HEK293 (cell line): ENCODE measurements at regions not wholly inside any gene's neighbourhood (a gene's known extent, or its start where the extent isn't known, plus 50 kb on each side); places are given as distances from the start of the nearest gene placed in this dataset.
"Not testable (repeated sequence)": the region's sequence is repeated elsewhere in the genome, so short reads cannot be mapped to it uniquely, and the experiment has no call there.

Source experiments
- CTCF ChIA-PET: fragments of 350-600 bp; formaldehyde crosslinking; extraction: SDS; loops from one replicate; lab custom pipeline; 2021; ENCODE audit warnings: antibody characterized with exemption; lab: Yijun Ruan, JAX
- POLR2A ChIA-PET: fragments of 300-600 bp; formaldehyde crosslinking; extraction: SDS; loops from one replicate; lab custom pipeline; 2020; ENCODE audit warnings: antibody characterized with exemption, inconsistent platforms; lab: Yijun Ruan, JAX
- H3K27ac ChIP-seq: fragments of 200-500 bp; sonication (Bioruptor generic); 2 replicates; pipeline ENCODE4 v1.5.1; 2014; ENCODE audit warnings: low read depth, low read length, control low read depth, inconsistent platforms; ENCODE audit errors: extremely low read depth
- H3K36me3 ChIP-seq, 2 experiments: fragments of 200-500 bp in 1 of 2; sonication (Bioruptor generic) in 1 of 2; 1 replicate in 1 of 2; 2 replicates in 1 of 2; pipeline ENCODE4 v1.5.1; 2014 to 2017; ENCODE audit warnings: inconsistent platforms in 2 of 2, low read length in 2 of 2; ENCODE audit not compliant: control insufficient read depth in 2 of 2, insufficient read depth in 1 of 2
- H3K4me1 ChIP-seq: fragments of 200-500 bp; sonication (Bioruptor generic); 2 replicates; pipeline ENCODE4 v1.5.1; 2014; ENCODE audit warnings: mild to moderate bottlenecking, low read length, inconsistent platforms; ENCODE audit not compliant: control insufficient read depth, insufficient read depth
- H3K4me3 ChIP-seq: 2 replicates; pipeline ENCODE4 v1.5.1; 2011; ENCODE audit warnings: low read depth, mild to moderate bottlenecking, control low read depth, low read length, moderate library complexity
- H3K9me3 ChIP-seq: fragments of 200-500 bp; sonication (Bioruptor generic); 2 replicates; pipeline ENCODE4 v1.5.1; 2014; ENCODE audit warnings: low read depth, low read length, inconsistent platforms; ENCODE audit not compliant: control insufficient read depth, insufficient read depth
- HOXC10 ChIP-seq: sonication (generic); formaldehyde crosslinking; IDR thresholded peaks from 2 replicates; pipeline ENCODE4 v1.8.1; 2023; ENCODE audit warnings: mild to moderate bottlenecking, missing genetic modification reagents
- INSM2 ChIP-seq: fragments of 450-650 bp; formaldehyde crosslinking; IDR thresholded peaks from 2 replicates; pipeline ENCODE4 v1.5.1; 2016; ENCODE audit warnings: missing biosample characterization, missing genetic modification characterization
- SALL2 ChIP-seq: fragments of 450-650 bp; formaldehyde crosslinking; IDR thresholded peaks from 2 replicates; pipeline ENCODE4 v1.5.0; 2017; ENCODE audit warnings: missing biosample characterization, mild to moderate bottlenecking, missing genetic modification characterization, borderline replicate concordance
- ZFP69B ChIP-seq: fragments of 450-650 bp; formaldehyde crosslinking; IDR thresholded peaks from 2 replicates; pipeline ENCODE4 v1.5.1; 2016; ENCODE audit warnings: missing biosample characterization, missing genetic modification characterization
- ZNF202 ChIP-seq: fragments of 450-650 bp; formaldehyde crosslinking; IDR thresholded peaks from 2 replicates; pipeline ENCODE4 v1.5.1; 2016; ENCODE audit warnings: missing biosample characterization, missing genetic modification characterization, borderline replicate concordance
- ZNF221 ChIP-seq: fragments of 450-650 bp; formaldehyde crosslinking; IDR thresholded peaks from 2 replicates; pipeline ENCODE4 v1.5.1; 2017; ENCODE audit warnings: missing biosample characterization, missing genetic modification characterization, borderline replicate concordance
- ZNF266 ChIP-seq: fragments of 450-650 bp; formaldehyde crosslinking; IDR thresholded peaks from 2 replicates; pipeline ENCODE4 v1.5.1; 2016; ENCODE audit warnings: missing biosample characterization, missing genetic modification characterization, low read depth
- ZNF48 ChIP-seq: fragments of 450-650 bp; formaldehyde crosslinking; IDR thresholded peaks from 2 replicates; pipeline ENCODE4 v1.5.1; 2016; ENCODE audit warnings: missing biosample characterization, missing genetic modification characterization
- ZNF521 ChIP-seq: fragments of 450-650 bp; formaldehyde crosslinking; IDR thresholded peaks from 2 replicates; pipeline ENCODE4 v1.5.1; 2017; ENCODE audit warnings: missing biosample characterization, mild to moderate bottlenecking, missing genetic modification characterization
- ZNF544 ChIP-seq: fragments of 450-650 bp; formaldehyde crosslinking; IDR thresholded peaks from 2 replicates; pipeline ENCODE4 v1.5.0; 2017; ENCODE audit warnings: missing biosample characterization, missing genetic modification characterization
- ZNF555 ChIP-seq: fragments of 450-650 bp; formaldehyde crosslinking; conservative IDR thresholded peaks from 2 replicates; pipeline ENCODE4 v1.5.1; 2017; ENCODE audit warnings: missing biosample characterization, mild to moderate bottlenecking, missing genetic modification characterization, inconsistent platforms
- ZNF610 ChIP-seq: fragments of 450-650 bp; formaldehyde crosslinking; IDR thresholded peaks from 2 replicates; pipeline ENCODE4 v1.5.1; 2016; ENCODE audit warnings: missing biosample characterization, missing genetic modification characterization, borderline replicate concordance
- ZNF747 ChIP-seq: fragments of 450-650 bp; formaldehyde crosslinking; IDR thresholded peaks from 2 replicates; pipeline ENCODE4 v1.5.1; 2016; ENCODE audit warnings: missing biosample characterization, missing genetic modification characterization
- ZNF768 ChIP-seq: fragments of 450-650 bp; formaldehyde crosslinking; IDR thresholded peaks from 2 replicates; pipeline ENCODE4 v1.5.1; 2018; ENCODE audit warnings: missing biosample characterization, mild to moderate bottlenecking, missing genetic modification characterization
- TF ChIP-seq, protein P1 (sequence below): fragments of 450-650 bp; formaldehyde crosslinking; IDR thresholded peaks from 2 replicates; pipeline ENCODE4 v1.5.1; 2017; ENCODE audit warnings: missing biosample characterization, missing genetic modification characterization
- TF ChIP-seq, protein P2 (sequence below): fragments of 450-650 bp; formaldehyde crosslinking; IDR thresholded peaks from 2 replicates; pipeline ENCODE4 v1.5.1; 2016; ENCODE audit warnings: missing biosample characterization, missing genetic modification characterization
- TF ChIP-seq, protein P3 (sequence below): fragments of 450-650 bp; formaldehyde crosslinking; IDR thresholded peaks from 2 replicates; pipeline ENCODE4 v1.5.1; 2016; ENCODE audit warnings: missing biosample characterization, missing genetic modification characterization
- TF ChIP-seq, protein P4 (sequence below): fragments of 450-650 bp; formaldehyde crosslinking; IDR thresholded peaks from 2 replicates; pipeline ENCODE4 v1.5.1; 2016; ENCODE audit warnings: missing biosample characterization, missing genetic modification characterization
- TF ChIP-seq, protein P5 (sequence below): fragments of 450-650 bp; formaldehyde crosslinking; IDR thresholded peaks from 2 replicates; pipeline ENCODE4 v1.5.1; 2016; ENCODE audit warnings: missing biosample characterization, missing genetic modification characterization
- TF ChIP-seq, protein P6 (sequence below): fragments of 450-650 bp; formaldehyde crosslinking; IDR thresholded peaks from 2 replicates; pipeline ENCODE4 v1.5.1; 2016; ENCODE audit warnings: missing biosample characterization, missing genetic modification characterization

GRCh38 chr2:183967756-183968155, 630.6 kb upstream of the ZNF804A start:
- POLR2A ChIA-PET = no interaction called here
- no peaks in the 10 kb centered on the region for H3K9me3 ChIP-seq
- CTCF ChIA-PET = no interaction called here
- TF ChIP-seq, protein P1, sequence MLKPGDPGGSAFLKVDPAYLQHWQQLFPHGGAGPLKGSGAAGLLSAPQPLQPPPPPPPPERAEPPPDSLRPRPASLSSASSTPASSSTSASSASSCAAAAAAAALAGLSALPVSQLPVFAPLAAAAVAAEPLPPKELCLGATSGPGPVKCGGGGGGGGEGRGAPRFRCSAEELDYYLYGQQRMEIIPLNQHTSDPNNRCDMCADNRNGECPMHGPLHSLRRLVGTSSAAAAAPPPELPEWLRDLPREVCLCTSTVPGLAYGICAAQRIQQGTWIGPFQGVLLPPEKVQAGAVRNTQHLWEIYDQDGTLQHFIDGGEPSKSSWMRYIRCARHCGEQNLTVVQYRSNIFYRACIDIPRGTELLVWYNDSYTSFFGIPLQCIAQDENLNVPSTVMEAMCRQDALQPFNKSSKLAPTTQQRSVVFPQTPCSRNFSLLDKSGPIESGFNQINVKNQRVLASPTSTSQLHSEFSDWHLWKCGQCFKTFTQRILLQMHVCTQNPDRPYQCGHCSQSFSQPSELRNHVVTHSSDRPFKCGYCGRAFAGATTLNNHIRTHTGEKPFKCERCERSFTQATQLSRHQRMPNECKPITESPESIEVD (tag by site-specific recombination) = no peak
- TF ChIP-seq INSM2 (tag by site-specific recombination) = no peak
- TF ChIP-seq ZNF221 (tag by site-specific recombination) = no peak
- no peak for TF ChIP-seq ZNF266 (tag by site-specific recombination)
- TF ChIP-seq, protein P2, sequence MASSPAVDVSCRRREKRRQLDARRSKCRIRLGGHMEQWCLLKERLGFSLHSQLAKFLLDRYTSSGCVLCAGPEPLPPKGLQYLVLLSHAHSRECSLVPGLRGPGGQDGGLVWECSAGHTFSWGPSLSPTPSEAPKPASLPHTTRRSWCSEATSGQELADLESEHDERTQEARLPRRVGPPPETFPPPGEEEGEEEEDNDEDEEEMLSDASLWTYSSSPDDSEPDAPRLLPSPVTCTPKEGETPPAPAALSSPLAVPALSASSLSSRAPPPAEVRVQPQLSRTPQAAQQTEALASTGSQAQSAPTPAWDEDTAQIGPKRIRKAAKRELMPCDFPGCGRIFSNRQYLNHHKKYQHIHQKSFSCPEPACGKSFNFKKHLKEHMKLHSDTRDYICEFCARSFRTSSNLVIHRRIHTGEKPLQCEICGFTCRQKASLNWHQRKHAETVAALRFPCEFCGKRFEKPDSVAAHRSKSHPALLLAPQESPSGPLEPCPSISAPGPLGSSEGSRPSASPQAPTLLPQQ (tag by site-specific recombination) = no peak
- no peak for TF ChIP-seq ZNF610 (tag by site-specific recombination)
- TF ChIP-seq, protein P3, sequence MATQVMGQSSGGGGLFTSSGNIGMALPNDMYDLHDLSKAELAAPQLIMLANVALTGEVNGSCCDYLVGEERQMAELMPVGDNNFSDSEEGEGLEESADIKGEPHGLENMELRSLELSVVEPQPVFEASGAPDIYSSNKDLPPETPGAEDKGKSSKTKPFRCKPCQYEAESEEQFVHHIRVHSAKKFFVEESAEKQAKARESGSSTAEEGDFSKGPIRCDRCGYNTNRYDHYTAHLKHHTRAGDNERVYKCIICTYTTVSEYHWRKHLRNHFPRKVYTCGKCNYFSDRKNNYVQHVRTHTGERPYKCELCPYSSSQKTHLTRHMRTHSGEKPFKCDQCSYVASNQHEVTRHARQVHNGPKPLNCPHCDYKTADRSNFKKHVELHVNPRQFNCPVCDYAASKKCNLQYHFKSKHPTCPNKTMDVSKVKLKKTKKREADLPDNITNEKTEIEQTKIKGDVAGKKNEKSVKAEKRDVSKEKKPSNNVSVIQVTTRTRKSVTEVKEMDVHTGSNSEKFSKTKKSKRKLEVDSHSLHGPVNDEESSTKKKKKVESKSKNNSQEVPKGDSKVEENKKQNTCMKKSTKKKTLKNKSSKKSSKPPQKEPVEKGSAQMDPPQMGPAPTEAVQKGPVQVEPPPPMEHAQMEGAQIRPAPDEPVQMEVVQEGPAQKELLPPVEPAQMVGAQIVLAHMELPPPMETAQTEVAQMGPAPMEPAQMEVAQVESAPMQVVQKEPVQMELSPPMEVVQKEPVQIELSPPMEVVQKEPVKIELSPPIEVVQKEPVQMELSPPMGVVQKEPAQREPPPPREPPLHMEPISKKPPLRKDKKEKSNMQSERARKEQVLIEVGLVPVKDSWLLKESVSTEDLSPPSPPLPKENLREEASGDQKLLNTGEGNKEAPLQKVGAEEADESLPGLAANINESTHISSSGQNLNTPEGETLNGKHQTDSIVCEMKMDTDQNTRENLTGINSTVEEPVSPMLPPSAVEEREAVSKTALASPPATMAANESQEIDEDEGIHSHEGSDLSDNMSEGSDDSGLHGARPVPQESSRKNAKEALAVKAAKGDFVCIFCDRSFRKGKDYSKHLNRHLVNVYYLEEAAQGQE = no peak
- no peak for TF ChIP-seq ZNF768 (tag by site-specific recombination)
- no peak for TF ChIP-seq ZNF747 (tag by site-specific recombination)
- TF ChIP-seq ZNF544 (tag by site-specific recombination) = no peak
- TF ChIP-seq HOXC10 (CRISPR knock-in tag) = no peak
- no peak for TF ChIP-seq ZNF521 (tag by site-specific recombination)
- TF ChIP-seq, protein P4, sequence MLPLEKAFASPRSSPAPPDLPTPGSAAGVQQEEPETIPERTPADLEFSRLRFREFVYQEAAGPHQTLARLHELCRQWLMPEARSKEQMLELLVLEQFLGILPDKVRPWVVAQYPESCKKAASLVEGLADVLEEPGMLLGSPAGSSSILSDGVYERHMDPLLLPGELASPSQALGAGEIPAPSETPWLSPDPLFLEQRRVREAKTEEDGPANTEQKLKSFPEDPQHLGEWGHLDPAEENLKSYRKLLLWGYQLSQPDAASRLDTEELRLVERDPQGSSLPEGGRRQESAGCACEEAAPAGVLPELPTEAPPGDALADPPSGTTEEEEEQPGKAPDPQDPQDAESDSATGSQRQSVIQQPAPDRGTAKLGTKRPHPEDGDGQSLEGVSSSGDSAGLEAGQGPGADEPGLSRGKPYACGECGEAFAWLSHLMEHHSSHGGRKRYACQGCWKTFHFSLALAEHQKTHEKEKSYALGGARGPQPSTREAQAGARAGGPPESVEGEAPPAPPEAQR = no peak
- TF ChIP-seq, protein P5, sequence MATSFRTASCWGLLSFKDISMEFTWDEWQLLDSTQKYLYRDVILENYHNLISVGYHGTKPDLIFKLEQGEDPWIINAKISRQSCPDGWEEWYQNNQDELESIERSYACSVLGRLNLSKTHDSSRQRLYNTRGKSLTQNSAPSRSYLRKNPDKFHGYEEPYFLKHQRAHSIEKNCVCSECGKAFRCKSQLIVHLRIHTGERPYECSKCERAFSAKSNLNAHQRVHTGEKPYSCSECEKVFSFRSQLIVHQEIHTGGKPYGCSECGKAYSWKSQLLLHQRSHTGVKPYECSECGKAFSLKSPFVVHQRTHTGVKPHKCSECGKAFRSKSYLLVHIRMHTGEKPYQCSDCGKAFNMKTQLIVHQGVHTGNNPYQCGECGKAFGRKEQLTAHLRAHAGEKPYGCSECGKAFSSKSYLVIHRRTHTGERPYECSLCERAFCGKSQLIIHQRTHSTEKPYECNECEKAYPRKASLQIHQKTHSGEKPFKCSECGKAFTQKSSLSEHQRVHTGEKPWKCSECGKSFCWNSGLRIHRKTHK (tag by site-specific recombination) = no peak
- TF ChIP-seq, protein P6, sequence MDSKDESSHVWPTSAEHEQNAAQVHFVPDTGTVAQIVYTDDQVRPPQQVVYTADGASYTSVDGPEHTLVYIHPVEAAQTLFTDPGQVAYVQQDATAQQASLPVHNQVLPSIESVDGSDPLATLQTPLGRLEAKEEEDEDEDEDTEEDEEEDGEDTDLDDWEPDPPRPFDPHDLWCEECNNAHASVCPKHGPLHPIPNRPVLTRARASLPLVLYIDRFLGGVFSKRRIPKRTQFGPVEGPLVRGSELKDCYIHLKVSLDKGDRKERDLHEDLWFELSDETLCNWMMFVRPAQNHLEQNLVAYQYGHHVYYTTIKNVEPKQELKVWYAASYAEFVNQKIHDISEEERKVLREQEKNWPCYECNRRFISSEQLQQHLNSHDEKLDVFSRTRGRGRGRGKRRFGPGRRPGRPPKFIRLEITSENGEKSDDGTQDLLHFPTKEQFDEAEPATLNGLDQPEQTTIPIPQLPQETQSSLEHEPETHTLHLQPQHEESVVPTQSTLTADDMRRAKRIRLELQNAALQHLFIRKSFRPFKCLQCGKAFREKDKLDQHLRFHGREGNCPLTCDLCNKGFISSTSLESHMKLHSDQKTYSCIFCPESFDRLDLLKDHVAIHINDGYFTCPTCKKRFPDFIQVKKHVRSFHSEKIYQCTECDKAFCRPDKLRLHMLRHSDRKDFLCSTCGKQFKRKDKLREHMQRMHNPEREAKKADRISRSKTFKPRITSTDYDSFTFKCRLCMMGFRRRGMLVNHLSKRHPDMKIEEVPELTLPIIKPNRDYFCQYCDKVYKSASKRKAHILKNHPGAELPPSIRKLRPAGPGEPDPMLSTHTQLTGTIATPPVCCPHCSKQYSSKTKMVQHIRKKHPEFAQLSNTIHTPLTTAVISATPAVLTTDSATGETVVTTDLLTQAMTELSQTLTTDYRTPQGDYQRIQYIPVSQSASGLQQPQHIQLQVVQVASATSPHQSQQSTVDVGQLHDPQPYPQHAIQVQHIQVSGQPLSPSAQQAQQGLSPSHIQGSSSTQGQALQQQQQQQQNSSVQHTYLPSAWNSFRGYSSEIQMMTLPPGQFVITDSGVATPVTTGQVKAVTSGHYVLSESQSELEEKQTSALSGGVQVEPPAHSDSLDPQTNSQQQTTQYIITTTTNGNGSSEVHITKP (tag by site-specific recombination) = no peak
- no peak for TF ChIP-seq ZNF555 (tag by site-specific recombination)
- TF ChIP-seq SALL2 (tag by site-specific recombination) = no peak
- TF ChIP-seq ZNF48 (tag by site-specific recombination) = no peak
- TF ChIP-seq ZNF202 = no peak
- TF ChIP-seq ZFP69B (tag by site-specific recombination) = no peak
- no peaks in the 10 kb centered on the region for H3K4me1 ChIP-seq
- H3K4me3 ChIP-seq = no peak overlapping the region
- no peaks in the 10 kb centered on the region for H3K36me3 ChIP-seq
- no peak overlapping the region for H3K27ac ChIP-seq

- H3K36me3 ChIP-seq, H3K9me3 ChIP-seq, CTCF ChIA-PET, H3K4me1 ChIP-seq, H3K4me3 ChIP-seq, H3K27ac ChIP-seq, POLR2A ChIA-PET: not testable (repeated sequence)
These were observed 622.7 kb upstream of the ZNF804A start for GRCh38 chr2:183975676-183976075.
